A673 (cell line): ENCODE measurements at regions not wholly inside any gene's neighbourhood (a gene's known extent, or its start where the extent isn't known, plus 50 kb on each side); places are given as distances from the start of the nearest gene placed in this dataset.
"Not testable (repeated sequence)": the region's sequence is repeated elsewhere in the genome, so short reads cannot be mapped to it uniquely, and the experiment has no call there.

Experiments used
- BruUV-seq: library from RNA; stranded (reverse); fragments of 400-500 nt; replicated peaks from 2 replicates; lab custom pipeline; 2021; lab: Mats Ljungman, UMichigan
- CTCF ChIA-PET: fragments of 300-600 bp; sonication (Branson Sonifier 250); formaldehyde crosslinking; loops from one replicate; lab custom pipeline; 2022; ENCODE audit warnings: antibody characterized with exemption; lab: Charles Lee
- POLR2A ChIA-PET: fragments of 300-600 bp; sonication (Branson Sonifier 250); formaldehyde crosslinking; loops from one replicate; lab custom pipeline; 2022; ENCODE audit warnings: antibody characterized with exemption; ENCODE audit not compliant: low non-redundant PET; lab: Charles Lee
- DNase-seq: peaks from one replicate; pipeline ENCODE4 v3.0.0-alpha.2; 2015; ENCODE audit warnings: low spot score
- H3K27ac ChIP-seq: fragments of 200-600 bp; sonication (generic); 2 replicates; pipeline ENCODE4 v1.5.1; 2016; ENCODE audit warnings: mixed run types, low read depth, mild to moderate bottlenecking, mixed read lengths, antibody characterized with exemption, low read length; ENCODE audit not compliant: poor library complexity, severe bottlenecking
- H3K27me3 ChIP-seq: fragments of 200-600 bp; sonication (generic); replicated peaks from 2 replicates; pipeline ENCODE4 v1.6.1; 2017; ENCODE audit warnings: mixed run types, low read depth, mild to moderate bottlenecking, mixed read lengths, antibody characterized with exemption, low read length; ENCODE audit not compliant: insufficient read depth, poor library complexity
- H3K36me3 ChIP-seq: fragments of 200-600 bp; sonication (generic); 2 replicates; pipeline ENCODE4 v1.6.1; 2016; ENCODE audit warnings: mixed run types, mild to moderate bottlenecking, mixed read lengths, antibody characterized with exemption, low read length; ENCODE audit not compliant: insufficient read depth, poor library complexity, severe bottlenecking
- H3K4me1 ChIP-seq: fragments of 200-600 bp; sonication (generic); 2 replicates; pipeline ENCODE4 v1.6.1; 2017; ENCODE audit warnings: mixed run types, mild to moderate bottlenecking, mixed read lengths, antibody characterized with exemption, low read length; ENCODE audit not compliant: insufficient read depth, poor library complexity, severe bottlenecking
- H3K4me3 ChIP-seq: fragments of 200-600 bp; sonication (generic); 2 replicates; pipeline ENCODE4 v1.5.1; 2016; ENCODE audit warnings: low read depth, mixed run types, mild to moderate bottlenecking, mixed read lengths, low read length; ENCODE audit not compliant: poor library complexity, severe bottlenecking
- H3K9me3 ChIP-seq: fragments of 200-600 bp; sonication (generic); 2 replicates; pipeline ENCODE4 v1.6.1; 2016; ENCODE audit warnings: mixed run types, low read depth, mild to moderate bottlenecking, mixed read lengths, antibody characterized with exemption, low read length; ENCODE audit not compliant: poor library complexity, severe bottlenecking
- EZH2 ChIP-seq: fragments of 200-600 bp; sonication (generic); IDR thresholded peaks from 2 replicates; pipeline ENCODE4 v1.6.1; 2017; ENCODE audit warnings: borderline replicate concordance, low read depth, mild to moderate bottlenecking, mixed read lengths, antibody characterized with exemption, low read length; ENCODE audit not compliant: poor library complexity, severe bottlenecking
- intact Hi-C: fragments of 100-400 bp; cut with micrococcal nuclease; formaldehyde crosslinking; loops from one replicate; pipeline ENCODE4 v1.10.0; 2022; ENCODE audit not compliant: unreplicated experiment
- TF ChIP-seq, protein P1 (sequence below): fragments of 300-800, 200-600 bp; sonication (generic); conservative IDR thresholded peaks from 2 replicates; pipeline ENCODE4 v1.5.1; 2017; ENCODE audit warnings: low read depth, mild to moderate bottlenecking, antibody characterized with exemption, low read length, moderate library complexity, mixed read lengths

DNA sequence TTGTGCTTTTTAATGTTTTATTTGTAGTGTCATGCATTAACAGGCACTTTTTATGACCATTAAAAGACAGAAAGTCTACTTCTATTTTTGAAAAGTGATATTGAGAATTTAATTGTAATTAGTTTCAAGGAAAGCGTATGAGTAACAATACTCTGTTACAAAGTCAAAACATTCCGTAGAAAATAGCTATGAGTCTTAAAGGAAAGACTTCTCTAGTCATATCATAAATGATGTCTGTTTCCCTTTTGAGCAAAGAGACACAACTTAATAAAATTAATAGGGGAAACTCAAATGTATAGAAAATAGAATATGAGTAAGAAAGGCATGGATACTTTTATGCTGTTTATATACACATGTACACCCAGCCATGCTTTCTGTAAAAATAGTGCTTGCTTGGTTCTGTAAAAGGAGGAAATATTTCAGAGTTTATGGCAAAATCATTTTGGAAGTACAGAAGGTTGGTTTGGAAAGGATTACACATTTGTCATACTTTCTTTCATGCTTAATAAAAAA is 107.8 kb upstream of the AHI1 start:
- Histone ChIP-seq H3K4me1 (no peaks in the 10 kb centered on the region), H3K4me3 (no peak overlapping the region), H3K27ac (no peak overlapping the region), H3K36me3 (no peaks in the 10 kb centered on the region), H3K27me3 (peaks cover 23% of the 10 kb centered on the region), H3K9me3 (no peaks in the 10 kb centered on the region)
- POLR2A ChIA-PET = no interaction called here
- BruUV-seq = no TSS peak
- TF ChIP-seq, protein P1, sequence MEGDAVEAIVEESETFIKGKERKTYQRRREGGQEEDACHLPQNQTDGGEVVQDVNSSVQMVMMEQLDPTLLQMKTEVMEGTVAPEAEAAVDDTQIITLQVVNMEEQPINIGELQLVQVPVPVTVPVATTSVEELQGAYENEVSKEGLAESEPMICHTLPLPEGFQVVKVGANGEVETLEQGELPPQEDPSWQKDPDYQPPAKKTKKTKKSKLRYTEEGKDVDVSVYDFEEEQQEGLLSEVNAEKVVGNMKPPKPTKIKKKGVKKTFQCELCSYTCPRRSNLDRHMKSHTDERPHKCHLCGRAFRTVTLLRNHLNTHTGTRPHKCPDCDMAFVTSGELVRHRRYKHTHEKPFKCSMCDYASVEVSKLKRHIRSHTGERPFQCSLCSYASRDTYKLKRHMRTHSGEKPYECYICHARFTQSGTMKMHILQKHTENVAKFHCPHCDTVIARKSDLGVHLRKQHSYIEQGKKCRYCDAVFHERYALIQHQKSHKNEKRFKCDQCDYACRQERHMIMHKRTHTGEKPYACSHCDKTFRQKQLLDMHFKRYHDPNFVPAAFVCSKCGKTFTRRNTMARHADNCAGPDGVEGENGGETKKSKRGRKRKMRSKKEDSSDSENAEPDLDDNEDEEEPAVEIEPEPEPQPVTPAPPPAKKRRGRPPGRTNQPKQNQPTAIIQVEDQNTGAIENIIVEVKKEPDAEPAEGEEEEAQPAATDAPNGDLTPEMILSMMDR = no peak
- TF ChIP-seq EZH2 = no peak
- no peak for DNase-seq
- intact Hi-C loops = no loop called here
- CTCF ChIA-PET = no interaction called here

DNA sequence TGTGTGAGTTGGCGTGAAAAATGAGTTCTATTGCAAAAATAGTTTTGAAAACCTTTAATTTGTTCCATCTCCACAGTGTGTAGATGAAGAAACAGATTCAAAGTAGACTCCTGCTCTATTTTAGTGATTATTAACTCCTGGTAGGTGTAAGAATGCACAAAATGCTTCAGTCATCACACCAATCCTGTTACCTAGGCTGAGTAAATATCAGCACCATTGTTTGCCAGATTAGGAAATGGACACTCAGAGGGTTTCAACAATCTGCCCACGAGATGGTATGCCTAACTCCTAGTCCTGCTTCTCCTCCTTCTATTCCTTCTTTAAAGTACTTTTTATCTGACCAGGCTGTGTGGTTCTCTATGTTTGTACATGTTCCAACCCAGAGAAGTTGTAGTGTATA is 108.9 kb upstream of the AHI1 start:
- H3K27ac ChIP-seq = no peak overlapping the region
- ChIA-PET CTCF (no interaction called here), POLR2A (no interaction called here)
- TF ChIP-seq EZH2 = no peak
- TF ChIP-seq, protein P1 = no peak
- H3K9me3 ChIP-seq = no peaks in the 10 kb centered on the region
- peaks cover 27% of the 10 kb centered on the region for H3K27me3 ChIP-seq
- BruUV-seq = no TSS peak
- H3K4me1 ChIP-seq = no peaks in the 10 kb centered on the region
- no peaks in the 10 kb centered on the region for H3K36me3 ChIP-seq
- intact Hi-C loops = no loop called here
- DNase-seq = no peak
- no peak overlapping the region for H3K4me3 ChIP-seq

DNA sequence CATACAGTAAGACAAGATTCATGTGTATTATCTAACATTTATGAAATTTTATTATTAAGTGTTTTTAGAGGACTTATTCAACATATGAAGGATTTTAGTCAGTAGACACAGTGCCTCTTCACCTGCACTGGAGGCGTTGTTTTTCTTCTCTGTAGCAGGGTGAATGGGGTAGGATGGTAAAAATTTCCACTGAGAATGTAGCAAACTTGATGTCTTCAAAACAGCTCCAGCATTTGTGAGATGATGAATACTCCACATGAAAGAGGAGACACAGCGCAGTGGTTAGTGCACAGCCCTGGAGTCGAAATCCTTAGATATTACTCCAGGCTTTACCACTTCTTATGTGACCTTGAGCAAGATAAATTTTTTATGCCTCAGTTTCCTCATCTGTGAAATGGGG is 110.5 kb upstream of the AHI1 start:
- ChIA-PET POLR2A (no interaction called here), CTCF (no interaction called here)
- H3K27me3 ChIP-seq = peaks cover 43% of the 10 kb centered on the region
- intact Hi-C loops = no loop called here
- no peak for DNase-seq
- no peak overlapping the region for H3K4me3 ChIP-seq
- BruUV-seq = no TSS peak
- H3K4me1 ChIP-seq = no peaks in the 10 kb centered on the region
- no peak overlapping the region for H3K27ac ChIP-seq
- TF ChIP-seq, protein P1 = no peak
- no peaks in the 10 kb centered on the region for H3K9me3 ChIP-seq
- H3K36me3 ChIP-seq = no peaks in the 10 kb centered on the region

DNA sequence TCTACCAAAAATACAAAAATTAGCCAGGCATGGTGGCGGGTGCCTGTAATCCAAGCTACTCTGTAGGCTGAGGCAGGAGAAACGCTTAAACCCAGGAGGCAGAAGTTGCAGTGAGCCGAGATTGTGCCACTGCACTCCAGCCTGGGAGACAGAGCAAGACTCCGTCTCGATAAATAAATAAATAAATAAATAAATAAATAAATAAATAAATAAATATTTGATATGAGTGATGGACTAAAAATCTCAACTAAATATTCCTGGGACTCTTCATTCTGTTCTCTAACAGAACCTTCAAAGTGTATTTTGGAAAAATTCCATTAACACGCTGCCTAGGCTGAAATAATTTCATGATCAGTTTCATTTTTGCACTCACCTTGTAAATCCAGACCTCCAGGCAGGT is 112.7 kb upstream of the AHI1 start:
- BruUV-seq, H3K4me3 ChIP-seq, intact Hi-C loops, H3K27ac ChIP-seq, DNase-seq, H3K4me1 ChIP-seq, CTCF ChIA-PET, H3K36me3 ChIP-seq, POLR2A ChIA-PET, H3K9me3 ChIP-seq: not testable (repeated sequence)
- peaks cover 57% of the 10 kb centered on the region for H3K27me3 ChIP-seq
